Peyer's patch (tissue), 4 donors: ENCODE measurements at regions not wholly inside any gene's neighbourhood (a gene's known extent, or its start where the extent isn't known, plus 50 kb on each side); places are given as distances from the start of the nearest gene placed in this dataset.

Source experiments
- CTCF ChIP-seq, 6 experiments: fragments of 450-650 bp in 4 of 6; fragments of 200-600 bp in 2 of 6; sonication (generic) in 1 of 6; IDR thresholded peaks; one replicate each; pipeline ENCODE4 v1.5.1; 2017 to 2019; ENCODE audit warnings: antibody characterized with exemption in 6 of 6, mild to moderate bottlenecking in 3 of 6, moderate library complexity in 1 of 6
- POLR2A ChIP-seq, 2 donors: fragments of 450-650 bp; IDR thresholded peaks; one replicate each; pipeline ENCODE4 v1.5.1; 2017; ENCODE audit warnings: antibody characterized with exemption in 2 of 2, mild to moderate bottlenecking in 2 of 2, moderate library complexity in 2 of 2

GRCh38 chr14:28142400-28143015, 624.1 kb upstream of the FOXG1 start:
- no peak for TF ChIP-seq CTCF (IDR thresholded peaks at IDR 0.05)
- no peak for TF ChIP-seq POLR2A (IDR thresholded peaks at IDR 0.05)
